MCF 10A (cell line): ENCODE measurements at regions not wholly inside any gene's neighbourhood (a gene's known extent, or its start where the extent isn't known, plus 50 kb on each side); places are given as distances from the start of the nearest gene placed in this dataset.

Source experiments
- BruUV-seq: library from RNA; stranded (reverse); fragments of 400-500 nt; replicated peaks from 2 replicates; lab custom pipeline; 2021; lab: Mats Ljungman, UMichigan
- CTCF ChIA-PET: fragments of 300-600 bp; sonication (Branson Sonifier 250); formaldehyde crosslinking; extraction: SDS; loops from one replicate; lab custom pipeline; 2021; ENCODE audit warnings: antibody characterized with exemption, inconsistent platforms; lab: Yijun Ruan, JAX
- POLR2A ChIA-PET: fragments of 300-600, 350-650 bp; sonication (Branson Sonifier 250); formaldehyde crosslinking; extraction: SDS; loops from one replicate; lab custom pipeline; 2020; ENCODE audit warnings: antibody characterized with exemption, inconsistent platforms; lab: Yijun Ruan, JAX
- DNase-seq: peaks from one replicate; pipeline ENCODE4 v3.0.0-alpha.2; 2018; ENCODE audit not compliant: unreplicated experiment
- H3K27ac Mint-ChIP-seq: one replicate; pipeline ENCODE4 v1.8.0; 2022; ENCODE audit warnings: mild to moderate bottlenecking, low read depth, mixed read lengths; ENCODE audit not compliant: unreplicated experiment
- H3K27me3 Mint-ChIP-seq: one replicate; pipeline ENCODE4 v1.8.0; 2022; ENCODE audit warnings: mixed read lengths; ENCODE audit not compliant: insufficient read depth, unreplicated experiment
- H3K36me3 Mint-ChIP-seq: one replicate; pipeline ENCODE4 v1.8.0; 2022; ENCODE audit warnings: mild to moderate bottlenecking, moderate library complexity, mixed read lengths; ENCODE audit not compliant: insufficient read depth, unreplicated experiment
- H3K4me1 Mint-ChIP-seq: one replicate; pipeline ENCODE4 v1.8.0; 2022; ENCODE audit warnings: mixed read lengths; ENCODE audit not compliant: insufficient read depth, unreplicated experiment
- H3K4me3 Mint-ChIP-seq: one replicate; pipeline ENCODE4 v1.8.0; 2022; ENCODE audit warnings: mild to moderate bottlenecking, moderate library complexity, mixed read lengths; ENCODE audit not compliant: unreplicated experiment
- H3K9me3 Mint-ChIP-seq: one replicate; pipeline ENCODE4 v1.8.0; 2022; ENCODE audit warnings: mixed read lengths; ENCODE audit not compliant: unreplicated experiment
- intact Hi-C: fragments of 100-400 bp; cut with micrococcal nuclease; formaldehyde crosslinking; loops from 2 replicates; pipeline ENCODE4 v1.14.1; 2022
- TF ChIP-seq, protein P1 (sequence below): fragments of 200-600 bp; IDR thresholded peaks from one replicate; pipeline ENCODE4 v1.8.0; 2022; ENCODE audit warnings: antibody characterized with exemption, mild to moderate bottlenecking; ENCODE audit not compliant: unreplicated experiment

DNA sequence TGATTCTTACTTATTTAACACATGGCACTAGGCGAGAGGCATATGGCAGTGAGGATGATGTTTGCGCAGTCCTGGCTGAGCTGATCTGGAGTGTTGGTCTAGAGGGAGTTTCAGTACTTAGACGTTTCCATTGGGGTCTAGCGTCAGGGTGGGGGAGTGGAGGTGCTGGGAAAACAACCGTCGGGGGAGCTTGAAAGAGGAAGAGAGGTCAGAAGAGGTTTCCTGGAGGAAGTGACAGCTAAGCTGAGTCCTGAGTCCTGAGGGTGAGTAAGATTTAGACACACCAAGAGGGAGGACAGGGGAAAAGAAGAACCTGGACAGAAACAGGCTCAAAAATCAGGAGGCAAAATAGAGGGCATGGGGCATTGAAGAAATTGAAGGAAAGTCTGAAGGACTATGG, 81.4 kb downstream of the ALOX5AP start:
- no peak overlapping the region for H3K4me3 Mint-ChIP-seq
- H3K4me1 Mint-ChIP-seq = peaks cover 7% of the 10 kb centered on the region
- no peak overlapping the region for H3K27ac Mint-ChIP-seq
- no peaks in the 10 kb centered on the region for H3K27me3 Mint-ChIP-seq
- BruUV-seq = no TSS peak
- intact Hi-C loops = no loop called here
- H3K9me3 Mint-ChIP-seq = no peaks in the 10 kb centered on the region
- TF ChIP-seq, protein P1, sequence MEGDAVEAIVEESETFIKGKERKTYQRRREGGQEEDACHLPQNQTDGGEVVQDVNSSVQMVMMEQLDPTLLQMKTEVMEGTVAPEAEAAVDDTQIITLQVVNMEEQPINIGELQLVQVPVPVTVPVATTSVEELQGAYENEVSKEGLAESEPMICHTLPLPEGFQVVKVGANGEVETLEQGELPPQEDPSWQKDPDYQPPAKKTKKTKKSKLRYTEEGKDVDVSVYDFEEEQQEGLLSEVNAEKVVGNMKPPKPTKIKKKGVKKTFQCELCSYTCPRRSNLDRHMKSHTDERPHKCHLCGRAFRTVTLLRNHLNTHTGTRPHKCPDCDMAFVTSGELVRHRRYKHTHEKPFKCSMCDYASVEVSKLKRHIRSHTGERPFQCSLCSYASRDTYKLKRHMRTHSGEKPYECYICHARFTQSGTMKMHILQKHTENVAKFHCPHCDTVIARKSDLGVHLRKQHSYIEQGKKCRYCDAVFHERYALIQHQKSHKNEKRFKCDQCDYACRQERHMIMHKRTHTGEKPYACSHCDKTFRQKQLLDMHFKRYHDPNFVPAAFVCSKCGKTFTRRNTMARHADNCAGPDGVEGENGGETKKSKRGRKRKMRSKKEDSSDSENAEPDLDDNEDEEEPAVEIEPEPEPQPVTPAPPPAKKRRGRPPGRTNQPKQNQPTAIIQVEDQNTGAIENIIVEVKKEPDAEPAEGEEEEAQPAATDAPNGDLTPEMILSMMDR = no peak
- no peak for DNase-seq
- ChIA-PET POLR2A (no interaction called here), CTCF (interaction anchor here (0.7 to 1.6 kb wide), 3 partner anchors 12 to 289 kb away, joined by 3 to 4 read pairs (median 4); no protein-coding TSS in a partner anchor)
- no peaks in the 10 kb centered on the region for H3K36me3 Mint-ChIP-seq

DNA sequence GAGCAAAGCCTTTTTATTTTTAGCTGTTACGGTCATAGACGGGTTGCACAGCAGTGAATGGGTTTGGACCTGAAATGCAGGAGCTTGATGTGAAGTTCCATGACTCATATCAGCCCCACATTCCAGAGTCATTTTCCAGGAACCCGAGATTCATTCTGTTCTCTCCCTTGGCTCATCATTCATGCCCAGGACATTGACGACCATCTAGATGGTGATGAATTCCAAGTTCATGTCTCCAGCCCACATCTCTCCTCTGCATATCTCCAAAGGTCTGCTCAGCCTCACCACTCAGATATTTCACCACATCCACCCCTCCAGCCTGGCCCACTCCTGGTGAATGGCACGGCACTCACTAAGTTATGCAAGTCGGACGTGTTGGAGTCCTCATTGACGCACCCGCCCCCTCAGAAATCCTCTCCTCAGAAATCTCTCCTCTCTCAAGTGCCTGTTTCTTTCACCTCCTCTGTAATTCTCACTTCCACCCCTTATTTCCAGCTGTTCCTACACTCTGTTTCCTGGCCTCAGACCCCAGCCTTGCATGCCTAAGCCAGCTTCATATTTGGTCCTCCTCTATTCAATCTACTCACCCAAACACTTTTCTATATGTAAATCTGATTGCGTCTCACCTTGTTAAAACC, 83.1 kb downstream of the ALOX5AP start:
- intact Hi-C loops = no loop called here
- POLR2A ChIA-PET = no interaction called here
- CTCF ChIA-PET = interaction anchor here (1.7 kb wide), 2 partner anchors 15 to 47 kb away, joined by 5 to 7 read pairs; no protein-coding TSS in a partner anchor
- peaks cover 7% of the 10 kb centered on the region for H3K4me1 Mint-ChIP-seq
- BruUV-seq = no TSS peak
- no peaks in the 10 kb centered on the region for H3K9me3 Mint-ChIP-seq
- H3K4me3 Mint-ChIP-seq = no peak overlapping the region
- DNase-seq = peak; percentile 68
- no peaks in the 10 kb centered on the region for H3K36me3 Mint-ChIP-seq
- TF ChIP-seq, protein P1 = no peak
- H3K27me3 Mint-ChIP-seq = no peaks in the 10 kb centered on the region
- H3K27ac Mint-ChIP-seq = no peak overlapping the region

DNA sequence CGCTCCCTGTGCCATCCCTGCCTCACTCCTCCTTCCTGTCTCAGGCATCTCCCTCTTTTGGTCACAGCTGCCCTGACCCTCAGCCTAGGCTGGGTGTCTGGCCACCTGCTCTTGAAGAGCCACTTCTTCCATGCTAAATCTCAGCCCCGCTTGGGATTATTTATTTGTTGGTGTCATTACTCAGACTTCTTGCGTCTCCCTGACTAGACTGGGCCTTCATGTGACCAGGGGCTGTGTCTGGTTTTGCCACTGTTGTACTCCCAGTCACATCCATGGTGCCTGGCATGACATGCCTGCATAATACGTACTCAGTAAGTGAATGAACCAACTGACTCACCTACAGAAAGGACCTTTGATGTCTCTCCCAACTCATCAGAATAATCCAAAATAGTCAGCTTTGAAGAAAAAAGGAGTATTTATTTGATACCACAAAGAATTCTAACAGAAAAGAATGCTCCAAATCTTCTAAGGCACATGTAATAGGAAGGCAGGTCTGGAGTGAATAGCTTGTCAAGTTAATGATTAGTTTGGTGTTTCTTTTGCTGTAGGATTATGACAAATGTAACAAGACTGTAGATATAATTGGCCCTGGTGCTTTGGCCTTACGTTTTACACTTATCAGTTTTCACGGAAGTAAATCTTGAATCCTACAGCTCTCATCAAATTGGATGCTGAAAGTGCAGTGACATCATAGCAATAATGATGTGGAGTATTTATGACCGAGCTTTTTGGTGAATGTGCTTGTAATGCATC, 84.0 kb downstream of the ALOX5AP start:
- no peak for DNase-seq
- Mint-ChIP-seq H3K36me3 (no peaks in the 10 kb centered on the region), H3K9me3 (no peaks in the 10 kb centered on the region), H3K27me3 (no peaks in the 10 kb centered on the region), H3K27ac (no peak overlapping the region), H3K4me1 (peaks cover 7% of the 10 kb centered on the region), H3K4me3 (no peak overlapping the region)
- TF ChIP-seq, protein P1 = no peak
- POLR2A ChIA-PET = interaction anchor here (0.6 kb wide), 1 partner anchor 398 kb away, joined by 4 read pairs; no protein-coding TSS in a partner anchor
- CTCF ChIA-PET = interaction anchor here (0.5 to 1.7 kb wide), 3 partner anchors 16 to 584 kb away, joined by 4 to 7 read pairs (median 5); no protein-coding TSS in a partner anchor
- BruUV-seq = no TSS peak
- intact Hi-C loops = no loop called here

- Mint-ChIP-seq H3K9me3 (no peaks in the 10 kb centered on the region), H3K4me3 (no peak overlapping the region), H3K36me3 (no peaks in the 10 kb centered on the region), H3K27me3 (no peaks in the 10 kb centered on the region), H3K4me1 (peaks cover 7% of the 10 kb centered on the region), H3K27ac (no peak overlapping the region)
- no peak for DNase-seq
- POLR2A ChIA-PET = no interaction called here
- CTCF ChIA-PET = interaction anchor here (0.6 to 2.3 kb wide), 2 partner anchors 20 to 44 kb away, joined by 4 to 6 read pairs; no protein-coding TSS in a partner anchor
- TF ChIP-seq, protein P1 = no peak
- no TSS peak for BruUV-seq
- intact Hi-C loops = no loop called here
Observed at GRCh38 chr13:30821421-30821820, 84.7 kb upstream of the MEDAG start.
